WERI-Rb-1 (cell line): ENCODE measurements at regions not wholly inside any gene's neighbourhood (a gene's known extent, or its start where the extent isn't known, plus 50 kb on each side); places are given as distances from the start of the nearest gene placed in this dataset.

Source experiments
- DNase-seq: peaks from one replicate; pipeline ENCODE4 v3.0.0-alpha.2; 2020
- H3K27ac ChIP-seq: fragments of 250-450 bp; sonication (Bioruptor Pico); 2 replicates; pipeline ENCODE4 v1.5.1; 2020; ENCODE audit warnings: mild to moderate bottlenecking, moderate library complexity
- H3K27me3 ChIP-seq: fragments of 250-450 bp; sonication (Bioruptor Pico); 2 replicates; pipeline ENCODE4 v1.5.1; 2021; ENCODE audit warnings: mild to moderate bottlenecking, low read depth, moderate library complexity; ENCODE audit not compliant: insufficient read depth, severe bottlenecking
- H3K36me3 ChIP-seq: fragments of 250-450 bp; sonication (Bioruptor Pico); 2 replicates; pipeline ENCODE4 v1.5.1; 2020; ENCODE audit warnings: mild to moderate bottlenecking, moderate library complexity
- H3K4me3 ChIP-seq: 2 replicates; pipeline ENCODE4 v1.5.1; 2011; ENCODE audit warnings: low read depth, mild to moderate bottlenecking, control low read depth, low read length
- H3K9me3 ChIP-seq: fragments of 250-450 bp; sonication (Bioruptor Pico); 2 replicates; pipeline ENCODE4 v1.5.1; 2021; ENCODE audit warnings: mild to moderate bottlenecking, moderate library complexity; ENCODE audit not compliant: severe bottlenecking
- CTCF ChIP-seq: IDR thresholded peaks from 2 replicates; pipeline ENCODE4 v1.5.1; 2011; ENCODE audit warnings: low read depth, mild to moderate bottlenecking, control low read depth, inconsistent platforms, low read length

GRCh38 chr6:15715060-15715459, 52.2 kb upstream of the DTNBP1 start:
- H3K27ac ChIP-seq, result no peak overlapping the region
- H3K4me3 ChIP-seq, result no peak overlapping the region
- peaks cover 11% of the 10 kb centered on the region for H3K9me3 ChIP-seq
- H3K36me3 ChIP-seq, result no peaks in the 10 kb centered on the region
- DNase-seq, result no peak
- H3K27me3 ChIP-seq, result no peaks in the 10 kb centered on the region
- TF ChIP-seq CTCF, result no peak

GRCh38 chr6:15714658-15715057, 51.8 kb upstream of the DTNBP1 start:
- Histone ChIP-seq H3K4me3 (no peak overlapping the region), H3K27ac (no peak overlapping the region), H3K36me3 (no peaks in the 10 kb centered on the region), H3K27me3 (no peaks in the 10 kb centered on the region), H3K9me3 (peaks cover 11% of the 10 kb centered on the region)
- DNase-seq, result no peak
- no peak for TF ChIP-seq CTCF

- peaks cover 11% of the 10 kb centered on the region for H3K9me3 ChIP-seq
- H3K4me3 ChIP-seq, result no peak overlapping the region
- no peak overlapping the region for H3K27ac ChIP-seq
- H3K36me3 ChIP-seq, result no peaks in the 10 kb centered on the region
- no peak for TF ChIP-seq CTCF
- DNase-seq, result no peak
- no peaks in the 10 kb centered on the region for H3K27me3 ChIP-seq
Measured at GRCh38 chr6:15713325-15713724, 50.5 kb upstream of the DTNBP1 start.

- Histone ChIP-seq H3K27me3 (no peaks in the 10 kb centered on the region), H3K36me3 (no peaks in the 10 kb centered on the region), H3K9me3 (peaks cover 11% of the 10 kb centered on the region), H3K27ac (no peak overlapping the region), H3K4me3 (no peak overlapping the region)
- DNase-seq, result no peak
- TF ChIP-seq CTCF, result no peak
Measured at GRCh38 chr6:15712797-15713196, 50.0 kb upstream of the DTNBP1 start.
